ENCODE measurements at regions not wholly inside any gene's neighbourhood (a gene's known extent, or its start where the extent isn't known, plus 50 kb on each side); places are given as distances from the start of the nearest gene placed in this dataset.

DNA sequence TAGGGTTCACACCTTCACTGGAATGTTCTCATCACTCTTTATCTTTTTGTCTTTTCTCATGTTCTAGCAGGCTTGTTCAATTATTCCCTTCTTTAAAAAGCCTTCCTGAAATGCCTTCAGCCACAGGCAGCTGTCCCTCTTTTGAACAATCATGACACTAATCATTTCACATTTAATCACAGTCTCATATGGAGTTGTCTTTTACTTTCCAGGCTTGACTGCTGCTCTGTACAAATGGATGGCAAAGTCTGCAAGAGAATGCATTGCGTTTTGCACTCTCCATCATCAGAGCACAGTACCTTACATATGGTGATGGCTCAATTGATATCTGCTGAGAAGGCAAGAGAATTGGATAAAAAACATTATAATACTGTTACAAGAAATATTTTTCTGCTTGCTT is 529.8 kb downstream of the DIPK2A start:
- TF ChIP-seq, protein P1, sequence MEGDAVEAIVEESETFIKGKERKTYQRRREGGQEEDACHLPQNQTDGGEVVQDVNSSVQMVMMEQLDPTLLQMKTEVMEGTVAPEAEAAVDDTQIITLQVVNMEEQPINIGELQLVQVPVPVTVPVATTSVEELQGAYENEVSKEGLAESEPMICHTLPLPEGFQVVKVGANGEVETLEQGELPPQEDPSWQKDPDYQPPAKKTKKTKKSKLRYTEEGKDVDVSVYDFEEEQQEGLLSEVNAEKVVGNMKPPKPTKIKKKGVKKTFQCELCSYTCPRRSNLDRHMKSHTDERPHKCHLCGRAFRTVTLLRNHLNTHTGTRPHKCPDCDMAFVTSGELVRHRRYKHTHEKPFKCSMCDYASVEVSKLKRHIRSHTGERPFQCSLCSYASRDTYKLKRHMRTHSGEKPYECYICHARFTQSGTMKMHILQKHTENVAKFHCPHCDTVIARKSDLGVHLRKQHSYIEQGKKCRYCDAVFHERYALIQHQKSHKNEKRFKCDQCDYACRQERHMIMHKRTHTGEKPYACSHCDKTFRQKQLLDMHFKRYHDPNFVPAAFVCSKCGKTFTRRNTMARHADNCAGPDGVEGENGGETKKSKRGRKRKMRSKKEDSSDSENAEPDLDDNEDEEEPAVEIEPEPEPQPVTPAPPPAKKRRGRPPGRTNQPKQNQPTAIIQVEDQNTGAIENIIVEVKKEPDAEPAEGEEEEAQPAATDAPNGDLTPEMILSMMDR (IDR thresholded peaks at IDR 0.05) = no peak
- TF ChIP-seq POLR2A (IDR thresholded peaks at IDR 0.05) = no peak
